Activated T-cell treated with anti-CD3 and anti-CD28 coated beads, Interleukin-2, amount 50 U/mL, for 4 hours (primary cell): ENCODE measurements at regions not wholly inside any gene's neighbourhood (a gene's known extent, or its start where the extent isn't known, plus 50 kb on each side); places are given as distances from the start of the nearest gene placed in this dataset.

ENCODE experiments used
- ATAC-seq, 2 donors: fragments of 200-7000 bp; cut with Tn5 transposase; one replicate each; pipeline ENCODE4 v1.10.0; 2021
- DNase-seq: peaks from one replicate; pipeline ENCODE4 v3.0.0-alpha.2; 2020
- H3K27me3 Mint-ChIP-seq: one replicate; pipeline ENCODE4 v1.8.0; 2021; ENCODE audit warnings: low read depth, mixed read lengths
- H3K36me3 Mint-ChIP-seq: one replicate; pipeline ENCODE4 v1.8.0; 2022; ENCODE audit warnings: mixed read lengths; ENCODE audit not compliant: insufficient read depth
- H3K4me1 Mint-ChIP-seq: one replicate; pipeline ENCODE4 v1.8.0; 2021; ENCODE audit warnings: low read depth, mixed read lengths
- H3K4me3 Mint-ChIP-seq: one replicate; pipeline ENCODE4 v1.8.0; 2021; ENCODE audit warnings: mild to moderate bottlenecking, moderate library complexity, mixed read lengths
- H3K9me3 Mint-ChIP-seq: one replicate; pipeline ENCODE4 v1.8.0; 2021; ENCODE audit warnings: mixed read lengths

DNA sequence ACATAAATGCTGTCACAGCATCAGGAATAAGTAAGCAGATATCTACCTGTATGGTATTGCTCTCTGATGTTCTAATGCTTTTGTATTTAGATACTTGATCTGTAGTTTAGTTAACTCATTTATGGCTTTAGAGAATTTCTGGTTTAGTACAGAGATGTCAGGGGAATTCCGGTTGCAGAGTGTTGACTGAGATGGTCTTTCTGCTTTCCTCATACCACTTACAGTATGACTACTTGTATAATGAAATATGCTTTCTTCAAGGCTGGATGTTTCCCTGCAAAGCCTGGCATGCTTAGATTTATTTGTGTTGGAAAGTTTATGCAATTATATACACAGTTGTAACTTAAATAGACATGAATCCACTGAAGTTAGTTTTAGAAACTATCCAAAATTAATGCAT is 278.4 kb downstream of the CDH26 start:
- DNase-seq (no peak), ATAC-seq (no peak)
- H3K4me3 Mint-ChIP-seq = no peak overlapping the region
- no peaks in the 10 kb centered on the region for H3K36me3 Mint-ChIP-seq
- no peaks in the 10 kb centered on the region for H3K4me1 Mint-ChIP-seq
- peaks cover 10% of the 10 kb centered on the region for H3K27me3 Mint-ChIP-seq
- no peaks in the 10 kb centered on the region for H3K9me3 Mint-ChIP-seq

DNA sequence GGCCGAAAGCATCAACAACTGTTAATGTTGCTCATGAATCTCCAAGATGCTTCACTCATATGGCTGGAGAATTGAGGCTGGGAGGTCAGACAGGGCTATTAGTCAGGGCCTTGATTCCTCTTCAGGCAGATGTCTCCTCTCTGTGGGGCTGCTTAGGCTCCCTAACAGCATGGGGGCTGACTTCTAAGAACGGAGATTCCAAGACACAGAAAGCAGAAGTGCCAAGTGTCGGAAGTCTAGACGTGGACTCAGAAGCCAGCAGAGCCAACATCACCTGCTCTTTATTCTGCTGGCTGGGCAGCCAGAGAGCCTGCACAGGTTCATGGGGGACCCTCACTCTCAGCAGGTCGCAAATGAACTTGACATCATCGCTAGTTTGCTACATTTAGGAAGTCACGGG is 279.8 kb downstream of the CDH26 start:
- ATAC-seq (no peak), DNase-seq (no peak)
- Mint-ChIP-seq H3K4me1 (no peaks in the 10 kb centered on the region), H3K36me3 (no peaks in the 10 kb centered on the region), H3K4me3 (no peak overlapping the region), H3K27me3 (peaks cover 10% of the 10 kb centered on the region), H3K9me3 (no peaks in the 10 kb centered on the region)

DNA sequence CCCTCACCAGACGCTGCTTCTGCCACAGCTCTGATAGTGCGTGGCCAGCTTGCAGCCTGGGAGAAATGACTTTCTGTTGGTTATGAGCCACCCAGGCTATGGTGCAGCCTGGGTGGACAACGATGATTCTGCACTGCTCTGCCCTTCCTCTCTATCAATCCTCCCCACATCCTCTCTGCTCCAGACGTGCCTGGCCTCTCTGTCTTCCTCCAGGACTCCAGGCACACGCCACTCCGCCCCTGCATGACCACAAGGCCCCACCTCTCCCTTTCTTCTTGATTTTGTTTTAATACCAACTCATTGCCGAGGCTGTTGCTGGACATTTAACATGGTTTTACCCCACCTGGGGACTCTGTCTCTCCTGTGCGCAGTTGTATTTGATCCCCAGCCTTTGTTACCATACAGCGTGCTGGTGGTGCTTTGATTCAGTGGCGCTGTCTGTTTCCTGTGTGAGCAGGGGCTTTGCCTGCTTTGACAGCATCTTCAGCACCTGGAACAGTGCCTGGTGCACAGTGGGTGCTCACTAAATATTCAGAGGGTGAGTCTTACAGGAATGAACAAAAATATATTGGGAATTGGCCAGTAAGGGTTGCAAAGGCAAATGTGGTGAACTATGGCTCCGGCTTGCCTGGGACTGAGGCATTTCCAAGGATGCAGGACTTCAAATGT is 280.9 kb downstream of the CDH26 start:
- Mint-ChIP-seq H3K9me3 (no peaks in the 10 kb centered on the region), H3K4me3 (no peak overlapping the region), H3K36me3 (no peaks in the 10 kb centered on the region), H3K4me1 (no peaks in the 10 kb centered on the region), H3K27me3 (peaks cover 10% of the 10 kb centered on the region)
- ATAC-seq = no peak
- no peak for DNase-seq

DNA sequence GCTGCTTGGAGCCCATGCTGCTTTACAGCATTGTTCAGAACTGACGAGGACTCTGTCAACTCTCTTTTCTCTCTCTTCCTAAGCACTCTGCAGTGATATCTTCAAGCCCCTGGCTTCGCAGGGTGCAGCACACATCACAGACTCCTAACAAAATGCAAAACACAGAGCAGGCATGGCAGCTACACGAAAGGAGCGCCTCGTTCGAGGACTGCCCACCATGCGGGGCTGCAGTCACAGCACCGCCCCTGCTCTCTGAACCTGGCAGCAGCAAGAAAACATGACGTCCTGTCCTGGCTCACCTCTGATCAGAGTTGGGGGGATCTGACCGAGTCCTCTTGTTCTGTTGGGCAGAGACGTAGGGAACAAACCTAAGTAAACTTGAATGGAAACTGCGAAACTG is 281.7 kb downstream of the CDH26 start:
- ATAC-seq = no peak
- Mint-ChIP-seq H3K4me1 (no peaks in the 10 kb centered on the region), H3K27me3 (peaks cover 9% of the 10 kb centered on the region), H3K9me3 (no peaks in the 10 kb centered on the region), H3K4me3 (no peak overlapping the region), H3K36me3 (no peaks in the 10 kb centered on the region)
- no peak for DNase-seq

DNA sequence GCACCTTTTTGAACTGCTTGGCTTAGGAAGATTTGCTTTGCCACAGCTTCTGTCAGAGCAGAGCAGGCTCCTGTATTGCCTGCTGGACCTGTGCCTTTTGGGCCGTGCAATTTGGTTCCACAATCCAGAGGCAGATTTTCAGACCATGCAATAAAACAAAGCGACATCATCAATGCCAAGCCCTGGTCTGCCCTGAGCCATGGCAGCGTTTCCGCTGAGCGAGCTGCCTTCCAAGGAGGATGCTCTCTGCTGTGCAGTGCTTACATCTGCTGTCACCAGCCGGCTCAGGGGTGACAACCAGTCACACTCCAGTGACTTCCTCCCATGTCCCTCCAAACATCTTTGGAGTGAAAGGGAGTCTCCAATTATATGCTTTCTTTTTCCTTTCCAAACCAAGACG is 282.2 kb downstream of the CDH26 start:
- no peaks in the 10 kb centered on the region for H3K36me3 Mint-ChIP-seq
- H3K27me3 Mint-ChIP-seq = peaks cover 9% of the 10 kb centered on the region
- DNase-seq = no peak
- H3K4me1 Mint-ChIP-seq = no peaks in the 10 kb centered on the region
- no peak overlapping the region for H3K4me3 Mint-ChIP-seq
- no peak for ATAC-seq
- H3K9me3 Mint-ChIP-seq = no peaks in the 10 kb centered on the region

DNA sequence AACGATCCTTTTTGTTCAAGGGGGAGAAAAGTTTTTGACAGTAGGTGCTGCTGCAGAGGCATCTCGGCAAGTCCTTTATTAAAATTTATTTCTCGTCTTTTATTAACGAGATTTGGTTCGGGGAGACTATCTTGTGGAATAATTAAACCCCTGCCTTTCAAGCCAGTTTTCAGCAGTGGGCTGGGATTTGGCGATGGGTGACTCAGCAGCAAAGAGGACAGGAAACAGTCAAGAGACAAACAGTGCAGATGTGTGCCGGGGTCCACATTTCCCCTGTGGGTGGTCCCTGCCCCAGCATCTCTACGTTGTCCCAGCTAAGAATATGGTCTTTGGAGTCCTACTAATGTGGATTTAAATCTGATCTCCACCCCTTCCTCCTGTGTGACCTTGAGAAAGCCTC is 282.8 kb downstream of the CDH26 start:
- DNase-seq (no peak), ATAC-seq (no peak)
- Mint-ChIP-seq H3K27me3 (peaks cover 9% of the 10 kb centered on the region), H3K4me1 (no peaks in the 10 kb centered on the region), H3K9me3 (no peaks in the 10 kb centered on the region), H3K36me3 (no peaks in the 10 kb centered on the region), H3K4me3 (no peak overlapping the region)

DNA sequence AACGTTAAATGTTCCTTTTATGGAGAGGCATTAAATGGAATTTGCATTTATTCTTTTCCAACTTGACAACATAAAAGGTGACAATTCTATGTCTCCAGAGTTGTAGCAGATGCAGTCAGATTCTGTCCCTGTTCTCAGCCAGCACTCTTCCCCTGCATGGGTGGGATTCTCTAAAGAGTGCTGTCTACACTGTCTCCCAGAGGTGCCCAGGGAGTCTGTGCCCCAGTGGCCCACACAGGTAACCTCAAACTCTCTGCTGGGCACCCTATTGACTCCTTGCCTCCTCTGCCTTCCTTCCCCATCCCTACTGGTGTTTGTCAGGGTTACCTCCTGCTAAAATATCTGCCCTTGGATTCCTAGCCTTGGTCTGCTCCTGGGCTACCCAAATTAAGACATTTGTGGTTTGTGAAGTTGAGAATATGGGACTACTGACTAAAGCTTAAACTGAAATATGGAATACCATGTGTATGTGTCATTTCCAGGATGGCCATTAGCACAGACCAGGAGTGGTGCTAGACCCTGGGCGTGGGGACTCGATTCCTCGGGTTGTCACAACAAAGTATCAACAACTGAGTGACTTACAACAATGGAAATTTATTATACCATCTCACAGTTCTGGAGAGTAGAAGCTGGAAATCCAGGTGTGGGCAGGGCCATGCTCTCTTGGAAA is 284.7 kb downstream of the CDH26 start:
- DNase-seq (no peak), ATAC-seq (no peak)
- H3K4me1 Mint-ChIP-seq = no peaks in the 10 kb centered on the region
- H3K36me3 Mint-ChIP-seq = no peaks in the 10 kb centered on the region
- no peak overlapping the region for H3K4me3 Mint-ChIP-seq
- H3K9me3 Mint-ChIP-seq = no peaks in the 10 kb centered on the region
- H3K27me3 Mint-ChIP-seq = peaks cover 6% of the 10 kb centered on the region

DNA sequence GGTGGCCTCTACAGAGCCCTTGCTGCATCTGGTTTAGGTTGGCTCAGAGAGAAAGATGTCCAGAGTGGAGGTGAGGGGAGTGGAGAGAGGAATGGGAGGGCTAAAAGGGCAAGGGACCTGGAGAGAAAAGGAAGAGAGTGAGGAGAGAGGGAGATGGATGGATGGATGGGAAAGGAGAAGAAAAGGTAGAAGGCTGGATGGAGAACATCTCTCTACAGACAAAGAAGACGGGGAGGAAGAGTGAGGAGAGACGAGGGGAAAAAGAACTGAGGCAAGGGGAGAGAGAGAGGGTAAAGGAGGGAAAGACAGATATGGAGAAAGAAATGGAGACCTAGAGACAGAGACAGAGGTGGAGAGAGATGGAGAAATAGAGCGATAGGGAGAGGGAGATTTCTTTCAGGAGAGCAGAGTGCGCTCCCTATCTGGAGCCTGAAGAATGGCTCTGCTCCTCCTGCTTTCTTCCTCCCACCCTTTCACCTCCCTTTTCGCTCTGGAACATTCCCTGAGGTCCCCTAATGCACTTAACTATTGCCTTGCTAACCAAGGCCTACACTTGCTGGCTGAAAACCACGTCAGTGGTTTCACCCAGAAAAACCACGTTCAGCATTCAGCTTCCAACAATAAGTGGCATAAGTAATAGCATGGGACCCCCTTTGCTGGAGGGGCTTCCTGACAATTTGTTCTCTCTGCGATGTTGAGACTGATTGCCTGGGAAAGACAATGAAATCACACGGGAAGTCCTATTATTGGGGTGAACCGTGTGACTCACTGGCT is 286.3 kb downstream of the CDH26 start:
- no peaks in the 10 kb centered on the region for H3K36me3 Mint-ChIP-seq
- no peak for ATAC-seq
- no peaks in the 10 kb centered on the region for H3K4me1 Mint-ChIP-seq
- H3K27me3 Mint-ChIP-seq = peaks cover 2% of the 10 kb centered on the region
- H3K9me3 Mint-ChIP-seq = no peaks in the 10 kb centered on the region
- H3K4me3 Mint-ChIP-seq = no peak overlapping the region
- no peak for DNase-seq

DNA sequence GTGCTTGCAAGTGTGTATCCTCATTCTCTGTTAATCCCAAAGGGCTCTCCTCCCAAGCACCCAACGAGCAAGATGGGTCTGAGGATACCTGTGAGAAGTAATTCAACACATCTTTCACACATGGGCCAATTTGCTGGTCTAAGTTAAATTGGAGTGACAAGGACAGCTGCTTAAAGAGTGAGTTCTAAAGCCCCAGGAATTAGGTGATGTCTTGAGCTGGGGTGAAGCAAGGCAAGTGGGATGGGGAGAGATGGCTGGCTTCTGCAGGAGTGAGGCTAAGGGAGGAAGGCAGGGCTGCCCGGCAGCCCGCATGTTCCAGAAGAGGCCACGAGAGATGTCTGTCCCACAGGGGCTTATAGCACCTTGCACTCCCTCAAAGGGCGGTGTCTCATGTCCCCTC is 288.5 kb downstream of the CDH26 start:
- ATAC-seq (no peak), DNase-seq (no peak)
- H3K27me3 Mint-ChIP-seq = peaks cover 6% of the 10 kb centered on the region
- H3K36me3 Mint-ChIP-seq = no peaks in the 10 kb centered on the region
- H3K4me1 Mint-ChIP-seq = no peaks in the 10 kb centered on the region
- H3K4me3 Mint-ChIP-seq = no peak overlapping the region
- H3K9me3 Mint-ChIP-seq = no peaks in the 10 kb centered on the region

DNA sequence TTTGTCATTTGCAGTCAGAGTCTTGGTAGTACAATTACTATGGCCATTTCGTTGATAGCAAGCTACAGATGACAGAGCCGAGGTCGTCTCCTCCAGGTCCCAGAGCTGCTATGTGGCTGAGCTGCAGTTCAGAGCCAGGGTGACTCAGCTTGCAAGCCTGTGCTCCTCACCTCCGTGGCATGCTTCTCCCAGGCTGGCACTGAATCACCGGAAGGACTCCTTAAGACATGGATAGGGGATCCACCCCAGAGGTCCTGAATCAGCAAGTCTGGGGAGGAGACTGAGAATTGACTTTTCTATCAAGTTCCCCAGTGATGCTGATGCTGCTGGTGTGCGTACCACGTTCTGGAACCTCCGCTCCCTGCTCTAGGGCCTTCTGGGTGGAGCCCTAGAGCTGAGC is 291.2 kb downstream of the CDH26 start:
- H3K36me3 Mint-ChIP-seq = no peaks in the 10 kb centered on the region
- DNase-seq = no peak
- H3K27me3 Mint-ChIP-seq = peaks cover 8% of the 10 kb centered on the region
- ATAC-seq = no peak
- no peaks in the 10 kb centered on the region for H3K9me3 Mint-ChIP-seq
- H3K4me1 Mint-ChIP-seq = no peaks in the 10 kb centered on the region
- no peak overlapping the region for H3K4me3 Mint-ChIP-seq

DNA sequence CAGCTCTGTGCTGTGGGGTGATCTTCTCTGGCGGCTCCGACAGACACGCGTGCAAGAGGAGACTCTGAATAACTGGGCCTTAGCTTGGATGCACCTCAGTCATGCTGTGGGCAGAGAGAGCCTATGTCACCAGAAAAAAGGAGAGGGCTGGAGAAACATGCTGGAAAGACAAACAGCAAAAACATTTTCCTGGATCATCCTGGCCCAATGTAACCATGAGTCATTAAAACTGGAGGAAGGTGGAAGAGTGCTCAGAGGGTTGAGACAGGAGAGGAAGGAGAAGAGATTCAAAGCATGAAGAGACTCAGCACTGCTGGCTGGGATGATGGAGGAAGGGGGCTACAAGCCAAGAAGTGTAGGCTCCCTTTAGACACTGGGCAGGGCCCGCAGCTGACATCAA is 292.0 kb downstream of the CDH26 start:
- DNase-seq = no peak
- Mint-ChIP-seq H3K9me3 (no peaks in the 10 kb centered on the region), H3K36me3 (no peaks in the 10 kb centered on the region), H3K27me3 (peaks cover 8% of the 10 kb centered on the region), H3K4me1 (no peaks in the 10 kb centered on the region), H3K4me3 (no peak overlapping the region)
- no peak for ATAC-seq

DNA sequence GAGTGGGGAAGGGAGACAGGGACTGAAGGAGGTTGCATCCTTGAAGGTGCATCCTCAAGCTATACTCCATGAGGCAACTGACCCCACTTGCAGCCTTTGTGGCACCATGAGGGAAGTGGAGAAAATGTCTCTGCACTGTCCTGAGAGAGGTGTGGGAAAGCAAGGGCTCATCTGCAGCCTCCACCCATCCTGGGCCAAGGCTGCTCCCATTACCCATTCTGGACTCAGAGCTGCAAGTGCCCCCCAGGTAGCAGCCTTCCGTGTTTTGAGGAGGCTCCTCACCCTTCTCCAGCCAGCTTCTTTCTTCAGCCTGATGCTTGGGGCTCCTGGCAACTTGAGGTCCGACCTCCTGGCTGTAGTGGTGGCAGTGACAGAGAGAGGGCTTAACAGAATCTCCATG is 294.6 kb downstream of the CDH26 start:
- Mint-ChIP-seq H3K27me3 (peaks cover 13% of the 10 kb centered on the region), H3K36me3 (no peaks in the 10 kb centered on the region), H3K9me3 (no peaks in the 10 kb centered on the region), H3K4me1 (no peaks in the 10 kb centered on the region), H3K4me3 (no peak overlapping the region)
- no peak for DNase-seq
- no peak for ATAC-seq

DNA sequence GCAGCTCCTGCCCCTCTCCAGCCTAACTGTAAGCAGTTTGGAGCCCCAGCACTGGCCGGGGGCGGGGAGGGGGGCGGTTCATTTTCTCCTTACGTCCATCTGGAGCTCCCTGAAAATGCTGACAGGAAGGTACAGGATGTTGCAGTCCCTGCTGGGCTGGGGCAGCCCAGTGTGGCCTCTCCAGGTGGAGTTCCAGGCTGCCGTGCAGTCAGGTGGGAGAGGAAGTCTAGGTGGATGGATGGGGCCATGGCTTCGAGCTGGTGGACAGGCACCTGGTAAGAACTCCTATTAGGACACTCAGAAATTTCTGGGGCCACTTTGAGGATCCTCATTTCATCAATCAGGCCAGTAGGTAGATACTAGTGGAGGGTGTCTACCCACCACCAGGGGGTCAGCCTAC is 295.2 kb downstream of the CDH26 start:
- ATAC-seq (no peak), DNase-seq (no peak)
- H3K9me3 Mint-ChIP-seq = no peaks in the 10 kb centered on the region
- no peaks in the 10 kb centered on the region for H3K36me3 Mint-ChIP-seq
- H3K4me1 Mint-ChIP-seq = no peaks in the 10 kb centered on the region
- H3K4me3 Mint-ChIP-seq = no peak overlapping the region
- peaks cover 13% of the 10 kb centered on the region for H3K27me3 Mint-ChIP-seq

DNA sequence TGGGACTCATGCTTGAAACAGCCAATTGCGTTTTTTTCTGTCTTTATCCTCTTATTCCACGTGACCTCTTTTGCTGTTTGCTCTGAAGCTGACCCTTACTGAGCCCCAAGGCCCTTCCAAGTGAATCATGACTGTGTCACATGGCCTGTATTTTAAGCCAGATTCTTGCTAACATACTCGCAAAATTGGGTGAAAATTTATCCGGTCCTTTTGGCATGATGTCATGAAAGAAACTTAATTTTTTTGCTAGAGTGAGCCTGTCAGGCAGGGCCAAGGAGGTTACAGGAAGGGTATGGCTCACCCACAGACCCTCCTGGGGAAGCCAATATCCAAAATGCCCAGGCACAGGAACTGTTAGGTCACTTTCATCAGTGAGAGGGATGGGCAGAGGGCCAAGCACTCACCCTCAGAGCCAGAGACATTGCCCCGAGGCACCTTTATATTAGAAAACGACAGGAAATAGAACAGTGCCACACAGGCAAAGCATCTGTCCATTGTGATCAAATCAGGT is 296.7 kb downstream of the CDH26 start:
- no peak for ATAC-seq
- Mint-ChIP-seq H3K36me3 (no peaks in the 10 kb centered on the region), H3K27me3 (peaks cover 13% of the 10 kb centered on the region), H3K4me3 (no peak overlapping the region), H3K9me3 (no peaks in the 10 kb centered on the region), H3K4me1 (no peaks in the 10 kb centered on the region)
- no peak for DNase-seq

DNA sequence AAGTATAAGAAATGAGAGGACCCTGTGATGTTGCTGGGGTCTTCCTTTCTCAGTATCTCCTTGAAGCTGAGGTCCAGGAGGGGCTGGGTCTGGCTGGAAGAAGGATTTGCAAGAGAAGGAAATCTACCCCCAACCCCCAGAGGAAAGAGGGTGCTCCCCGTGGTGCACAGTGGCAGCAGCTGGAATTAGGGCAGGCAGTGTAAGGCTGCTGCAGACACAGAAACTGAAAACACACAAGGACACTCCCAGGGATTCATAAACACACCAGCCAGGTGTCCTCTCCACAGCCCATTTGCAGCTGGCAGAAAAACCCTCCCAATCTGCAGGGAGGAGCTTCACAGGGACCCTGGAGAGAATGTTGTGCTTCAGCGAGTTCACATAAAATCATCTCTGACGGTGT is 297.2 kb downstream of the CDH26 start:
- DNase-seq (no peak), ATAC-seq (no peak)
- Mint-ChIP-seq H3K9me3 (no peaks in the 10 kb centered on the region), H3K27me3 (peaks cover 8% of the 10 kb centered on the region), H3K4me1 (no peaks in the 10 kb centered on the region), H3K36me3 (no peaks in the 10 kb centered on the region), H3K4me3 (no peak overlapping the region)
